Amniotic stem cell (primary cell): ENCODE measurements at regions not wholly inside any gene's neighbourhood (a gene's known extent, or its start where the extent isn't known, plus 50 kb on each side); places are given as distances from the start of the nearest gene placed in this dataset.

Experiments
- DNase-seq: peaks from one replicate; lab custom pipeline; 2025; lab: John Stamatoyannopoulos, UW

DNA sequence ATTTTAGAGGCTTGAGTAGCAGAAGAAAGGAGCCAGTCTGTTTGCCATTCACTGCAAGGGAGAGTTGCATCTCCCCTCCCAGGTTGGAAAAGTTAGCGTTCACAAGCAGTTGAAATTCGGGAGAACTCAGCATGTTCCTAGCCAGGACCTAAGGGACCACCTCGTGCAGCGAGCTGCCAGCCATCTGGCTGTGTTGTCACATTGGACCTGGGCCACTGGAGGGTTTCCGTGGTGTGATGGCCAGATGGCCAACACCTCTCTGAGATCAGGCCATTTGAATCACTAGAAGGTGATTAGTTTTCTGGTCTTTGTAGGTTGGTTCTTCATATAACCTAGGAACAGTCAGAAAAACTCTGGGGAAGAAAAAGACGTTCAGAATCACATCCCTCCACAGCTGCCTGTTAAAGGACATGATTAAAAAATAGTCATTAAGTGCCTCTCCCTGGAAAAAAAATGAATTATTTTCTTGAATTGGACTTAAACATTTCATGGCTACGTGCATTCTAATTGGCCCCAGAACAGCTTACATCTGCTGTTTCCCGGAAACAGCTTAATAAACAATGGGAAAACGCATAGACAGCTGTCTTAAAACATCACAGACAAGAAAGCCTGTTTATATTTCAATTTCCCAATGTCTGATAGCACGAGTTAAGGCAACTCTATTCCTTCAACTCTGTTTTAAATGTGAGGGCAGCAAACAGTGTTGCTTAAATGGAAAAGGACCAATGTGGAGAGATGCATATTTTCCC lies 303.9 kb downstream of the TENT4A start:
- no peak for DNase-seq

DNA sequence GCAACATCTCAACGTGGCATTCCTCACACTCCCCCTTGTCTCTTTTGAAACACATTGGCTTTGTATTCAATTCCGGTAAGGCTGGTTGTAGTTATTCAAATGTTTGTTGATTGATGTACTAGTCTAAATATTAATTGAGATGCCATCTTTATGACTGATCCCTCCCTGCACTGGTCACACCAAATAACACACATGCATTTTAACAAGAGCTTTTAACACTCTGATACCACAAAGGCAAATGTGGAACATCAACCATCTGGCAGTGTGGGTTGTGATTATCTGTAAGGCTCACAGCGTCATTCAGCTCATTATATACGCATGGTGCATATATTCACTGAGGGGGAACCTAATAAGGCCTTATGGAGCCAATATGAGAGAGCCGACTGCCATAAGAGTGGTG lies 305.0 kb downstream of the TENT4A start:
- no peak for DNase-seq

DNA sequence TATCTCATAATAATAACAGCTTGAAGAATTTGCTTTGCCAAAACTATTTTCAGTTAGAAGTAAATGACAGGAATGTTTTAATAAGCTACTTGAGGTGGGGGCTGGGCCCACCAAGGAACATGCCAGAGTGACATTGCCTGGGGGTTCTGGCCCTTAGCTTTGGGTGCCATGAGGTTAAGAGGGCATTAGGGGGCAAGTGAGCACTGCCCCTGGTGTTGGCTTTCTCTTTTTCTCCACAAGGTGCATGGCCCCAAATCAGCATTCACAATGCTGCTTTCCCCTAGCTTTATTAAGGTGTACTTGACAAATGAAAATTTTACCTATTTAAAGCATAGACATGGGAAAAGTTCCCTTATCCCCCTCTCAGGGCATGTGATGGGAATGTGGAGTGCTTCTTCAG lies 305.4 kb downstream of the TENT4A start:
- DNase-seq = no peak

DNA sequence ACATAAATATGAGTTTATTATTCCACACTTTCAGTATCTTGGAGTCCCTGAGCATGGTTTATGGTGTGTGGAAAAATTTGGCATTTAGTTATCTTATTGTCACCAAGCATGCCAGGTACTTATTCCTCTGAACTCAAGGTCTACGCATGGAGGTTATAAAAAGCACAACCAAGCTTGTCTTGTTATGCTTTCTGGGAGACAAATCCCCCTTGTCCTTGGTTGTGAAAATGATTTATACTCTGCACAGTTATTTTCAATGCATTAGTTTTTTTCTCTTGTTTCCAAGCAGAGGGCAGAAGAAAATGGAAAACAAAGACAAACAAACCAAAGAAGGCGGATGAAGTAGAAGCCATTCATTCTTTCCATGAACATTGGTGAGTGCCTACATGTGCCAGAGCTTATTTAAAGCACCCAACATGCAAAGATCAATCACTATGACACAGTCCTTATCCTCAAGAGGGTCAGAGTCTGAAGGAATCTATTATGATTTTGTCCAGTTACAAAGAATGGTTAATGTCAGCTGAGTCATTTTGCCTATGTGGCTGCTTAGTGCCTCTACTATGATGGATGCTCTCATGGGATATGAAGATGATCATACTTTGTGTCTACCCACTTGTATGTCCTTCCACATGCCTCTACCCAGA lies 323.1 kb downstream of the TENT4A start:
- no peak for DNase-seq

DNA sequence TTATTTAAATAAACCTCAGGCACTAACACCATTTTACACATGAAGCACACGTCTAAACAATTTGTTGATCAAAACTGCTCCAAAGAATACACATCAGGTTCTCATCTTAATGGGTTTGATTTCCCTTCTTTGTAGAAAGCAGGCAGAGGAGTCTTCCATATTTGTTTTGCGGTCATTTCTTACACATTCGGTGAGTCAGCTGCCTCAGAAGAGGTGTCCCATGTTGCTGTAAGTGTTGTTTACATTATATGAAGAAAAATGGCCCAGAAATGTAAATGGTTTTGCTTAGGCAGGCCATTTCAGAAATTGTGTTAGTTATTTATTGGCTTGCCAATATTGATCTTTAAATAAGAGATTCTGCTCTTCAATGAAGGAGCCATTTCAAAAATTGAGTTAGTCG lies 325.8 kb downstream of the TENT4A start:
- no peak for DNase-seq

DNA sequence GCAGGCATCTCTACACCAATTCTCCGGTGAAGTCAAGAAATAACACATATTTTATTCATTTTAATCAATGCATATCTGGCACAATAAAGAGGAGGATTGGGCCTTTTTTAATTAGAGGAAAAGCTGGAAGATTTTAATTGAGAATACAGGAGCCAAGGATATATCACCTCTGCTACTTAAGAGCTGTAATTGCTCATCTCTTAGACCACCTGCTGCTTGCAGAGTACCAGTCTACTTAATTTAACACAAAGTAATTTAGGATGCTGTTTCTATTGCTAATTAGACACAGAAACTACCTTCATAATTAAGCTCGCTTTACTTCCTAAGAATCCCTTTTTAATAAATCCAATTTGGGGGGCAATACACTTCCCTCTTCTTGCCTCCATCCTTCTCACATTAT lies 326.9 kb downstream of the TENT4A start:
- no peak for DNase-seq

DNA sequence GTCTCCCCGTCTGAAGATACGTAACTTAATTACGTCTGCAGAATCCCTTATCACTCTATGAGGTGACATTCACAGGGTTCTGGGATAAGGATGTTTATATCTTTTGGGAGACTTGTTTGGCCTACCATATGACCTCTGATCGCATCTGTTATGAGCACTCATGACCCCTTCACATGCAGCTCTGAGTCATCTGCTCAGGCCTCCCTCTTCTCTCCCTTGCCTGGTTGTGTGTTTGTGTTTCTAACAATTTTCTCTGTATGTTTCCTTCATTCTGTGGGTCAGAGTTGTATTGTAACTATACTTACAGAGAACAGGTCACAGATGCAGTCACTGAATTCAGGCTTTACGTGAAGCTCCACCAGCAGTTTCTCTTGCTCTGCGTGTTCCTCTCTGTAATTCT lies 330.6 kb downstream of the TENT4A start:
- DNase-seq = no peak

DNA sequence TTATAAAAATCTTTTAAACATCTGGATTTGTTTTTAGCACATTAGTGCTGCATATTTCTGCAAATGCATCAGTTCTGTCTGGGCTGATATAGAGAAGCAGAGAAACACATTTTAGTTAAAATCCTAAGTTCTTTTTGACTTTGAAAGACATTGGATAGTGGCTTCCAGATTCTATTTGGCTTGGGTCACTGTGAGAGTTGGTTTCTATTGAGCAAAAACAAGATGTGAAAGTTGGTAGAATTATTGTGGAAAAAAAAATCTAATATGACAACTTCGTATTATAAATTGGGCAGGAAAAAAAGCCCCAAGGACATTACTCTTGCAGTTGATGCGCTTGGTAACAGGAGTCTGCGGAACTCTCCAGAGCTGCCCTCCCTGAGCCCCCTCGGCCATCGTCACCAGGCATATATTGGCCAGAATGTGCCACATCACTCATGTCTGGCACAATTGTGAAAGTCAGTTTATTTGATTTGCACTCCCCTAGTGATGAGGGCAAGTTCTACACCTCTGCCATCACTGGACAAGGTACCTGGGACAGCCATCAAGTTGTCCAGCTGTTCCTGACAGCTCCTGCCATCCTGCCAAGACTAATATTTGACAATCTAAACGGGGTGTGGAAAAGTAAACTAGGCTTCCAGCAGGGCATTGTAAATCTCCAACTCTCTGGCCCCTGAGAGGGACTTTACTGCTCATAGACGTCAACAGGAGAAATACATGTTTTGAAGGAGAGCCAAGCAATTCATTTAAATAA lies 334.5 kb downstream of the TENT4A start:
- DNase-seq = no peak

DNA sequence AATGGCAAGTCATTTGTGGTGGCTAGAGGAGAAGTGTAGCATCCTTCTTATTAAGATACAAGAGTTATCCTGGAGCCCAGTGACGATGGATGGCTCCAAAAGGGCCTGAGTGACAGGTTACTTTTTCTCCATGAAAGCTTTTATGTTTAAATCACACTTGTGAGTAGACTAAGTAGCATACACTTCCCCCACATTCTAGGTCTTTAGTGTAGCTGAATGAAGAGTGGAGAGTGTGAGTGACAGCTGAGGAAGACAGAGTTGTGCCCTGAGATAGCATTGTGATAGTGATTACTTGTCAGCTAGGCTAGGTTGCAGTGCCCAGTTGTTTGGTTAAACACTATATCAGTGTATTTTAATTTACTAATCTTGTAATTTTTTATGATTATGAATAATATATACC lies 337.8 kb downstream of the TENT4A start:
- no peak for DNase-seq

DNA sequence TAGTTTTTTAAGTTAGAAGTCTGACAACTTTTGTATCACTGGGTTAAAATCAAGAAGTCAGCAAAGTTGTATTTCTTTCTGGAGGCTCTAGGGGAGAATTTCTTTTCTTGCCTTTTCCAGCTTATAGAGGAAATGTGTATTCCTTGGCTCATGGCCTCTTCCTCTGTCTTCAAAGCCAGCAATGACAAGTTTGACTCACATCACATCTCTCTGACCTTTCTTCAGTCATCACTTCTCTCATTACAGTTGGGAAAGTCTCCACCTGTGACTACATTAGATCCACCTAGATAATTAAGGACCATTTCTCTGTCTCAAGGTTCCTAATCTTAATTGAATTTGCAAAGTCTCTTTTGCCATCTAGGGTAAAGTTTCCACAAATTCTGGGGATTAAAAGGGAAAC lies 339.9 kb downstream of the TENT4A start:
- DNase-seq = no peak

DNA sequence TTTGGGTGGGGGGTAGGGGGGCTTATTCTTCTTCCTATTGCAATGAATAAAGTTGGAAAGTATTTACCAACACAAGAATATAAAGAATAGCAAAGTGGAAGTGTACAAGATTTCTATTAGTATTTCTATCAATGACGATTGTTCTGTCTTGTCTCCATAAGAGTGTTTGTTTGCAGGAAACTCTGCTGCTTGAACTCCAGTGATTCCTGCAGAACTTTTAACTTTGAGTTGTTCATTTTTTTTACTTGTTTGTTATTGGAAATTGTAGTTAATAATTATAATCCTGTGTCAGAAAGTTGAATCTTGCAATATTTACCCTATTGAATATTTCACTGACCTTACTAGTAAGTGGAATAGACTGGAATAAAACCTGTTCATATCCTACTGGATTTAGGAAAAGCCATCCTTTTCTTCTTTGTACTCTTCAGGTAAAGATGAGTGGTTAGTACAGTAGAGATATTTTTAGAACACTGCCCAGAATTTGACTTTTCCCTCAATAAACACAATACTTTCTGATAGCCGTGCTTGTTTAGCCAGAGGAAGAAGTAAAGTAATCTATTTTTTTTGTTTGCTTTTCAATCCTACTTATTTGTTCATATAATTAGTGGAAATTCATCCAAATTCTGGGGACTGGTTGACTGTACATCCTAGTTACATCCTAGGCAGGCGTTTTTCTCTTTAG lies 340.4 kb downstream of the TENT4A start:
- no peak for DNase-seq

DNA sequence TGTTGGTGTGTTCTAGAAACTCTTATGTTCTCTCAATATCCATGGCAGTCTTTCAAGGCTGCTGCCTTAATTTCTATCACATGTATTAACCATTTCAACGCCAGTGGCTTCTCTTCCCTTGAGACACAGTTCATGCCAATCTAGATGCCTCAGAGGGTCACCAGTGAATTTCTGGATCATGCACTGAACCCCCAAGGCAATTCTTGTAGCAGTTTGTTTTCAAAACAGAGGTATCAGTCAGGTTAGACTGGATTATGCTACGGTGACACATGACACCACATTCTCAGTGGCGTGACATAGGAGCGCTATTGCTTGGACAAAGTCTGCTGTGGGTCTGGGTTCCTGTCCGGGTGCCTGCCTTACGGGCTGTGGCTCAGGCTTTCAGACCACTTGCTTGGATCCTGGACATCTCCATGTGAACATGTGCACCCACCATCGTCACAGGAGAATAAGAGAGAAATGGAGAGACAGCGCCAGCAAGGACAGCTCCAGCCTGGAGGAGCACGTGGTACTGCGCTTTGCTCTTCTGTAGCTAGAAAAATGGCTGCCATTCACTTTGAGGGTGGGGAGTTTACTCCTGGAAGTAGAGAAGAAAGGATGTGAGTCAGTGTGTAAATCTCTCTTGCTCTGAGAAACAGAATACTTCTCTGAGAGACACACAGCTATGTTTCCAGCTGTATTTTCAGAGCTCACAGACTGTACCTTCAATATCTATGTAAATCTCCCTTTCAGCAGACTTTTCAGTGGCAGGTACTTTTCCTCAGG lies 329.3 kb upstream of the ADCY2 start:
- no peak for DNase-seq

DNA sequence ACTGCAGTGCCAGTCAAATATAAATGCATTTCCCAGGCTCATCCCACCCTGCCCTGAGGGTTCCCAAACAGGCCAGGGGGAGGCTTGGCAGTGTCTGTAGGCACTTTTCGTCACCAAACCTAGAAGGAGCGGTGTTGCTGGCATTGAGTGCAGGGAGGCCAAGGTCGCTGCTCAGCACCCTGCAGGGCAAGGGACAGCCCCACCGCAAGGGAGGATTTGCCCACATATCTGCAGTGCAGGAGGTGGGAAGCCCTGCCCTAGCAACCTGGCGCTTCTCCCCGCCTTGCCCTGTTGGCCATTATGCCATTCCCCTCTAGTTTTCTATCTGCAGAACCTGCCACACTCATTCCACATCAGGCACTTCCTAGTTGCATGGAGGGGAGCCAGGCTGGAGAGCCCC lies 327.8 kb upstream of the ADCY2 start:
- no peak for DNase-seq

DNA sequence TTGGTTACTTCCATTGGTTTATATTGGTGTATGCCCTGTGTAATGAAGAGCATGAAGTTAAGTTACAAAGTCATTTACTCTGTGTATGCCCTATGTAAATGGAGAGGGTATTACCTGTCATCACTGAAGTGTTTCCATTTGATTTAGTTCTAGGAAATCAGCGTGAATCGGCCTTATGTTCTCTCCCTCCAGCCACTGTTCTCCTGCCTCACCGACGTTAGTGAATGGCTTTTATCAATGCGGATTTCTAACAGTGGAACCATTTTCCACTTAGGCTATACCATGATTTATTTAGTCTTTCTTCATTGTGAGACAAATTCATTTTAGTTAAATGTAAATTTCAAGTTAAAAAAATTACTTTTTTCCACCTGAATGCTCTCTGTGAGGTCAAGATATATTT lies 327.0 kb upstream of the ADCY2 start:
- DNase-seq = no peak

DNA sequence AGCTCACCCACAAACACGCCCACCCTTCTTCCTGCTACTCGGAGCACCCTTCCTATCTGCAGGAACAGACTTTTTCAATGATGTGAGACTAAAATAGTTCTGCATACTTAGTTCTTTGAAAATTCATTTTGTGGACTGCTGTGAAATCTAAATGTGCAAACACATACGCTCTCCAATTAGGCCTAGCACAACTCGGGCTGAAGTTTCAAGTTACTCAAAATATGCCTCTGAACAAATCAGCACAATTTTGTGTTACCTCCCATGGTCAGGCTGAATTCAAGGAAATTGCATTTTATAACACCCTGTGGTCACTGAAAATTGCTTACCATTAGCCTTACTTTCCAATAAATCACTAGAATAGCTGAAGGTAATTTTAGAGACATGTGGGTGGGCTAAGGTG lies 323.8 kb upstream of the ADCY2 start:
- DNase-seq = no peak

DNA sequence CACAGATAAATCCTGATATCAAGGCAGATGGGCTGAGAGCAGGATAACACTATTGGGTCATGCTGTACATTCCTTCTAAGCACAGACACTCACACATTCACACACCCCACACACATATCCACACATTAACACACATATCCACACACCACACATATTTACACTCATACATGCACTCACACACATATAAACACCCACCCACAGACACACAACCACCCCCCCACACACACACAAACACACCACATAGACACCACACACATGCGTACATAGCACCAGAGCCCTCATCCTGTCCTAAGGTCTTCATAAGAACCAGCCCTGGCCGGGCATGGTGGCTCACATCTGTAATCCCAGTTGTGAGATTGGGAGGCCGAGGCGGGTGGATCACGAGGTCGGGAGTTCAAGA lies 322.3 kb upstream of the ADCY2 start:
- no peak for DNase-seq

DNA sequence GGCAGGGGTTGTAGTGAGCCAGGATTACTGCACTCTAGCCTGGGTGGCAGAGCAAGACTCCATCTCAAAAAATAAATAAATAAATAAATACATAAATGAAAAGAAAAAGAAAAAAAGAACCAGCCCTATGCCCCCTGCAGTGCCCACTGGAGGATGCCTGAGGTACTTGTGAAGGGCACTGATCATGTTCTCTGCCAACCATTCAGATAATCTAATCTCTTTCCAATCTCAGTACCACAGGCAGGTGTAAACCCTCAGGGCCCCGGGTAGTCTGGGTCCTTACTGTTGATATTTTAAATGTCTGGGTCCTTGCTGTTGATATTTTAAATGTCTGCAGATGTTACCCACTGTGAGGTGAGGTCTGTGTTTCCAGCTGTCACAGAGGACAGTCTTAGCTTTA lies 321.8 kb upstream of the ADCY2 start:
- no peak for DNase-seq

DNA sequence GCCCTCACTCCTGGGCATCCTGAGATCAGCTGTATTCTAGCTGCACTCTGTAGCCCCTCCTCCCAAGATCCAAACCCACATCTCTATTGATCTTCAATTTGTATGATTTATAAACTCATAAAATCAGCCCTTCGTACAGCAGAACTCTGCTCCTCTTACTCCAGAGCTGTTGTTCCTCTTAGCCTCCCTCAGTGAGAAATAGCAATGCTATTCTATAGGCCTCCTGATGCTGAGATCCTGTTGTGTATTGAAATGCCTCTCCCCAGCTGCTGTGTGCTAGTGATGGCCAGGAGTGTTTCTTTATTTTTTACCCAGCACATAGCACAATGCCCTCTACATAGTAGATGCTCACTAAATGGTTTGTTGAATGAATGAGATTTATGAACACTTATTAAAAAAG lies 320.5 kb upstream of the ADCY2 start:
- DNase-seq = no peak

DNA sequence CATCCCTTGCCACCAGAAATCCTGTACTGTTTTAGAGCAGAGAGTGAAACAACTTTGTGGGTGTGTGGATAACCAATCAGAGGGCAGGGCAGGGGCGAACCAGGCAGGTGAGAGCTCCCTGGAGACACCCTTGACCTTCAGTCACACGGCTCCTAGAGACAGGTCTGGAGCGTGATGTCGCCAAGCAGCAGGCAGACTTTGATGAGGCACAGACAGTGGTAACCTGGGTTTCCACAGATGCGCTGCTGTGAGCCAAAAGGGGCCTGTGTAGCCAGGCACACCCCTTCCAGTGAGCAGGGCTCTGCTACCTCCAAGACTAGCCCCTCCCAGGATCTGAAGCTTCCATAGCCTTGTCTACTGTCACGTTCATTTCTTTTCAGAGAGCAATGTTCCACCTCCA lies 317.8 kb upstream of the ADCY2 start:
- DNase-seq = no peak

DNA sequence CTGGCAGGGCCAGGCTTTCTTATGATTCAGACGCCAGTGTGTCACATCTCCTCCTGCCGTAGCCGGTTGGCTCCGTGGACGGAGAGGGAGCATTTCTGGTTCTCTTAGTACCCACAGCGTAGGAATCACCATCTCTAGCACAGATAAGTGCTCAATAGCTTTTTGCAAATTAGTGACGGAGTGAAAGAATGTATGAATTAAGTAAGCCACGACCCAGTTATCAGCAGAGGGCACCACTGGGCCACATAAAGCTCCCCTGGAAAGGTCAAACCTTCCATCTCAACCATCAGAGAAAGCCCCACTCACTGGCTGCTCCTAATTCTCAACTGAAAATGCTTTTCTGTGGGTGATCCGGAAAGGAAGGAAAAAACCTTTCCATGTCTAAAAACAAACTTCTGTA lies 317.0 kb upstream of the ADCY2 start:
- no peak for DNase-seq

DNA sequence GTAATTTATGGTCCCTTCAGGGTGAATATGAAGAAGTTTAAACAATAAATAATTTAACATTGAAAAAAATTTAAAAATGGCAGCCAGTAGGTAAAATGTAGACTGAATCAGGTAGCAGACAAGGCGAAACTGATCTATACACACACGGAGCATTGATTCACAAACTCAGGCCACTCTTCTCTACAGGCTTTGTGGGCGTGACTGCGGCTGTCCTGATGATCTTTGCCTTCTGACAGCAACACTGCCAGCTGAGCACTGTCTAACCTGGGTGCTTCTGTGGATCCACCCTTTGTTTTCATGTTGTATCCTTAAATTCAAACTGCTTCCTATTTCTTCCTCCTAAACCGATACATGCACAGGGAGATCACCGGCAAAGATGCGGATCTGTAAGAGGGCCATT lies 315.4 kb upstream of the ADCY2 start:
- DNase-seq = no peak

DNA sequence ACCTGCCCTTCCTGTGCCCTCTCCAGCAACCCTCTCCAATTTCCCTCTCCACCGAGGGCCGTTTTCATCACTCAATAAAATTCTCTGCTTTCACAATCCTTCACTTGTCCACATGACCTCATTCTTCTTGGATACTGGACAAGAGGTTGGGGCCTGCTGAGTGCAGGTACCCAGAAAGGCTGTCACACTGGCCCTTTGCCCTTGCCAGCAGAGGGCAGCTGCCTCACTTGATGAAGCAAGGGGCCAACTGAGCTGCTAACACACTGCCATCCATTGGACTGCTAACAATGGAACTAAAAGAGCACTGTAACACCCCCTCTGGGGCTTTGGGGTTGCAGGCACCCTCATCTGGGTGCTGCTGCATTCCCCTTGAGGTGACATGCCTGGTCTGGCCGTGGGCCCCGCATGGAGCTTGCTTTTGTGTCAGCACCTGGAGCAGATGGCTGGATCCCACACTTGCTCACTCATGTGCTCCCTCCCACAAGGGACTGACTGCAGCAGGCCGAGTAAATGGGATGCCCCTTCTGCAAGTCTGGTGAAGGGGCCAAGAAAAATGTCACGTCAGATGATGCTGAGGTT lies 308.1 kb upstream of the ADCY2 start:
- no peak for DNase-seq
